Left lung (tissue), 4 donors: ENCODE measurements at regions not wholly inside any gene's neighbourhood (a gene's known extent, or its start where the extent isn't known, plus 50 kb on each side); places are given as distances from the start of the nearest gene placed in this dataset.

Experiments used
- ATAC-seq: fragments of 200-7000 bp; cut with Tn5 transposase; one replicate; pipeline ENCODE4 v1.9.1; 2020; ENCODE audit warnings: moderate library complexity
- DNase-seq, 4 donors: peaks; one replicate each; pipeline ENCODE4 v3.0.0-alpha.2; 2013 to 2020
- H3K27ac ChIP-seq, 2 donors: fragments of 200-600 bp; sonication (generic) in 1 of 2; one replicate each; pipeline versions ENCODE4 v1.5.0 to v1.8.0; 2020 to 2021
- H3K27me3 ChIP-seq, 2 donors: fragments of 200-600 bp; sonication (generic) in 1 of 2; one replicate each; pipeline versions ENCODE4 v1.5.0 to v1.8.0; 2020 to 2021
- H3K36me3 ChIP-seq, 2 donors: fragments of 200-600 bp; sonication (generic) in 1 of 2; one replicate each; pipeline versions ENCODE4 v1.5.0 to v1.8.0; 2020 to 2021
- H3K4me1 ChIP-seq, 2 donors: fragments of 200-600 bp; one replicate each; pipeline ENCODE4 v1.8.0; 2021
- H3K4me3 ChIP-seq, 2 donors: fragments of 200-600 bp; sonication (generic) in 1 of 2; one replicate each; pipeline versions ENCODE4 v1.5.0 to v1.8.0; 2020 to 2021; ENCODE audit warnings: mild to moderate bottlenecking in 1 of 2
- H3K9me3 ChIP-seq, 2 donors: fragments of 200-600 bp; sonication (generic) in 1 of 2; one replicate each; pipeline versions ENCODE4 v1.5.0 to v1.8.0; 2020 to 2021
- CTCF ChIP-seq, 2 donors: fragments of 200-600 bp; sonication (generic) in 1 of 2; IDR thresholded peaks; one replicate each; pipeline versions ENCODE4 v1.5.0 to v1.8.0; 2021; ENCODE audit warnings: antibody characterized with exemption in 2 of 2
- intact Hi-C, 2 donors: fragments of 100-400 bp; cut with DNase I; formaldehyde crosslinking; loops; one replicate each; pipeline versions ENCODE4 v1.11.2 to v1.14.2; 2022
- donor health status: DM: no; HTN: yes; CAD: no.
- donor health status: DM: no; HTN: no; CAD: no.

- Histone ChIP-seq H3K27ac (no peak overlapping the region), H3K27me3 (no peaks in the 10 kb centered on the region)
- no peak for ATAC-seq
Observed at GRCh38 chr5:12477554-12477953, 573.3 kb upstream of the CTNND2 start.

GRCh38 chr5:12467799-12468198, 563.6 kb upstream of the CTNND2 start:
- ATAC-seq (no peak), DNase-seq (peak in 1 of 4 donors; percentile 51)
- H3K4me3 ChIP-seq, result no peak overlapping the region
- TF ChIP-seq CTCF (IDR thresholded peaks at IDR 0.05), result no peak
- no peaks in the 10 kb centered on the region for H3K4me1 ChIP-seq
- peaks cover 0 to 36% of the 10 kb centered on the region in 2 donors for H3K9me3 ChIP-seq
- intact Hi-C loops, result no loop called here
- no peaks in the 10 kb centered on the region for H3K27me3 ChIP-seq
- no peaks in the 10 kb centered on the region for H3K36me3 ChIP-seq
- H3K27ac ChIP-seq, result no peak overlapping the region

More at GRCh38 chr5:12477554-12477953, 573.3 kb upstream of the CTNND2 start:
- Histone ChIP-seq H3K4me1 (no peaks in the 10 kb centered on the region), H3K36me3 (no peaks in the 10 kb centered on the region), H3K4me3 (no peak overlapping the region), H3K9me3 (peaks cover 0 to under 1% of the 10 kb centered on the region in 2 donors)
- no peak for DNase-seq
- intact Hi-C loops, result no loop called here
- TF ChIP-seq CTCF (IDR thresholded peaks at IDR 0.05), result no peak

GRCh38 chr5:12460493-12461261, 556.4 kb upstream of the CTNND2 start:
- no peak for ATAC-seq
- H3K27me3 ChIP-seq, result no peaks in the 10 kb centered on the region
- no peak overlapping the region for H3K27ac ChIP-seq
- H3K9me3 ChIP-seq, result peaks cover 0 to 15% of the 10 kb centered on the region in 2 donors
- intact Hi-C loops, result no loop called here
- H3K36me3 ChIP-seq, result no peaks in the 10 kb centered on the region
- no peaks in the 10 kb centered on the region for H3K4me1 ChIP-seq
- TF ChIP-seq CTCF (IDR thresholded peaks at IDR 0.05), result no peak
- no peak for DNase-seq
- H3K4me3 ChIP-seq, result no peak overlapping the region

- H3K4me1 ChIP-seq, result no peaks in the 10 kb centered on the region
- no peaks in the 10 kb centered on the region for H3K27me3 ChIP-seq
- H3K4me3 ChIP-seq, result no peak overlapping the region
- H3K9me3 ChIP-seq, result peaks cover 0 to 15% of the 10 kb centered on the region in 2 donors
- no peaks in the 10 kb centered on the region for H3K36me3 ChIP-seq
- ATAC-seq, result no peak
- TF ChIP-seq CTCF (IDR thresholded peaks at IDR 0.05), result no peak
- H3K27ac ChIP-seq, result no peak overlapping the region
- intact Hi-C loops, result no loop called here
- no peak for DNase-seq
Observed at GRCh38 chr5:12459326-12459725, 555.1 kb upstream of the CTNND2 start.

- no peak overlapping the region for H3K4me3 ChIP-seq
- H3K9me3 ChIP-seq, result peaks cover 0 to 8% of the 10 kb centered on the region in 2 donors
- no peaks in the 10 kb centered on the region for H3K36me3 ChIP-seq
- no peak for TF ChIP-seq CTCF (IDR thresholded peaks at IDR 0.05)
- DNase-seq (no peak), ATAC-seq (no peak)
- H3K27ac ChIP-seq, result no peak overlapping the region
- H3K4me1 ChIP-seq, result no peaks in the 10 kb centered on the region
- intact Hi-C loops, result no loop called here
- H3K27me3 ChIP-seq, result no peaks in the 10 kb centered on the region
Observed at GRCh38 chr5:12419075-12419474, 514.8 kb upstream of the CTNND2 start.
